Ascending aorta (tissue), 2 donors: ENCODE measurements at regions not wholly inside any gene's neighbourhood (a gene's known extent, or its start where the extent isn't known, plus 50 kb on each side); places are given as distances from the start of the nearest gene placed in this dataset.

Experiments used
- DNase-seq, 2 donors: peaks; one replicate each; pipeline ENCODE4 v3.0.0-alpha.2; 2019; ENCODE audit warnings: low spot score in 2 of 2
- H3K27ac ChIP-seq, 2 donors: fragments of 200-600 bp; sonication (generic); one replicate each; pipeline ENCODE4 v1.5.1; 2016 to 2017; ENCODE audit warnings: mild to moderate bottlenecking in 1 of 2
- H3K27me3 ChIP-seq: fragments of 200-600 bp; sonication (generic); one replicate; pipeline ENCODE4 v1.5.1; 2017
- H3K36me3 ChIP-seq, 2 donors: fragments of 200-600 bp; sonication (generic); one replicate each; pipeline ENCODE4 v1.5.1; 2016
- H3K4me1 ChIP-seq, 2 donors: fragments of 200-600 bp; sonication (generic); one replicate each; pipeline ENCODE4 v1.5.1; 2016 to 2017; ENCODE audit warnings: mild to moderate bottlenecking in 1 of 2
- H3K4me3 ChIP-seq, 2 donors: fragments of 200-600 bp; sonication (generic); one replicate each; pipeline ENCODE4 v1.5.1; 2016 to 2017; ENCODE audit warnings: mild to moderate bottlenecking in 1 of 2
- H3K9me3 ChIP-seq, 2 donors: fragments of 200-600 bp; sonication (generic); one replicate each; pipeline ENCODE4 v1.5.1; 2016
- CTCF ChIP-seq, 3 experiments: fragments of 200-600 bp in 2 of 3; fragments of 450-650 bp in 1 of 3; sonication (generic) in 2 of 3; IDR thresholded peaks; one replicate each; pipeline ENCODE4 v1.5.1; 2016 to 2019; ENCODE audit warnings: antibody characterized with exemption in 3 of 3, mild to moderate bottlenecking in 1 of 3, moderate library complexity in 1 of 3
- intact Hi-C: fragments of 100-400 bp; cut with DNase I; formaldehyde crosslinking; loops from one replicate; pipeline ENCODE4 v1.15.1; 2023

GRCh38 chr19:13611596-13611995, 105.3 kb upstream of the CACNA1A start:
- Histone ChIP-seq H3K4me3 (no peak overlapping the region), H3K4me1 (no peaks in the 10 kb centered on the region), H3K27me3 (no peaks in the 10 kb centered on the region), H3K27ac (no peak overlapping the region), H3K9me3 (no peaks in the 10 kb centered on the region), H3K36me3 (no peaks in the 10 kb centered on the region)
- TF ChIP-seq CTCF (IDR thresholded peaks at IDR 0.05): no peak
- DNase-seq: no peak
- intact Hi-C loops: no loop called here

GRCh38 chr19:13610039-13610691, 103.9 kb upstream of the CACNA1A start:
- no peaks in the 10 kb centered on the region for H3K36me3 ChIP-seq
- H3K4me3 ChIP-seq: no peak overlapping the region
- no peak overlapping the region for H3K27ac ChIP-seq
- H3K9me3 ChIP-seq: no peaks in the 10 kb centered on the region
- no peak for DNase-seq
- intact Hi-C loops: no loop called here
- no peaks in the 10 kb centered on the region for H3K27me3 ChIP-seq
- no peak for TF ChIP-seq CTCF (IDR thresholded peaks at IDR 0.05)
- H3K4me1 ChIP-seq: no peaks in the 10 kb centered on the region

- Histone ChIP-seq H3K4me1 (no peaks in the 10 kb centered on the region), H3K27me3 (no peaks in the 10 kb centered on the region), H3K27ac (no peak overlapping the region), H3K9me3 (no peaks in the 10 kb centered on the region), H3K36me3 (no peaks in the 10 kb centered on the region), H3K4me3 (no peak overlapping the region)
- TF ChIP-seq CTCF (IDR thresholded peaks at IDR 0.05): no peak
- intact Hi-C loops: no loop called here
- no peak for DNase-seq
These were observed 99.9 kb upstream of the CACNA1A start for GRCh38 chr19:13606156-13606555.

- Histone ChIP-seq H3K27ac (no peak overlapping the region), H3K4me1 (no peaks in the 10 kb centered on the region), H3K36me3 (no peaks in the 10 kb centered on the region), H3K4me3 (no peak overlapping the region), H3K9me3 (no peaks in the 10 kb centered on the region), H3K27me3 (no peaks in the 10 kb centered on the region)
- no peak for TF ChIP-seq CTCF (IDR thresholded peaks at IDR 0.05)
- intact Hi-C loops: no loop called here
- DNase-seq: no peak
These were observed 98.8 kb upstream of the CACNA1A start for GRCh38 chr19:13604902-13605586.

- Histone ChIP-seq H3K9me3 (no peaks in the 10 kb centered on the region), H3K36me3 (no peaks in the 10 kb centered on the region), H3K27me3 (no peaks in the 10 kb centered on the region), H3K27ac (no peak overlapping the region), H3K4me3 (no peak overlapping the region), H3K4me1 (no peaks in the 10 kb centered on the region)
- no peak for TF ChIP-seq CTCF (IDR thresholded peaks at IDR 0.05)
- DNase-seq: no peak
- intact Hi-C loops: no loop called here
These were observed 94.5 kb upstream of the CACNA1A start for GRCh38 chr19:13600802-13601201.
